Middle frontal gyrus (tissue), 1 donor: ENCODE measurements at regions not wholly inside any gene's neighbourhood (a gene's known extent, or its start where the extent isn't known, plus 50 kb on each side); places are given as distances from the start of the nearest gene placed in this dataset.
"Not testable (repeated sequence)": the region's sequence is repeated elsewhere in the genome, so short reads cannot be mapped to it uniquely, and the experiment has no call there.

Experiments
- DNase-seq: peaks from one replicate; pipeline ENCODE4 v3.0.0-alpha.2; 2015; ENCODE audit warnings: low spot score; ENCODE audit errors: extremely low spot score

GRCh38 chrX:9377216-9377615 lies 87.6 kb upstream of the TBL1X start:
- DNase-seq = not testable (repeated sequence)

GRCh38 chrX:9378980-9379696 lies 85.7 kb upstream of the TBL1X start:
- DNase-seq = no peak

GRCh38 chrX:9379697-9380551 lies 84.9 kb upstream of the TBL1X start:
- no peak for DNase-seq

- DNase-seq = no peak
Observed at GRCh38 chrX:9383655-9384054, 81.2 kb upstream of the TBL1X start.

- no peak for DNase-seq
Observed at GRCh38 chrX:9388450-9388849, 76.4 kb upstream of the TBL1X start.

GRCh38 chrX:9390121-9390520 lies 74.7 kb upstream of the TBL1X start:
- DNase-seq = no peak

- no peak for DNase-seq
Observed at GRCh38 chrX:9390693-9391368, 74.0 kb upstream of the TBL1X start.

- DNase-seq = no peak
Observed at GRCh38 chrX:9392445-9392844, 72.4 kb upstream of the TBL1X start.

DNA sequence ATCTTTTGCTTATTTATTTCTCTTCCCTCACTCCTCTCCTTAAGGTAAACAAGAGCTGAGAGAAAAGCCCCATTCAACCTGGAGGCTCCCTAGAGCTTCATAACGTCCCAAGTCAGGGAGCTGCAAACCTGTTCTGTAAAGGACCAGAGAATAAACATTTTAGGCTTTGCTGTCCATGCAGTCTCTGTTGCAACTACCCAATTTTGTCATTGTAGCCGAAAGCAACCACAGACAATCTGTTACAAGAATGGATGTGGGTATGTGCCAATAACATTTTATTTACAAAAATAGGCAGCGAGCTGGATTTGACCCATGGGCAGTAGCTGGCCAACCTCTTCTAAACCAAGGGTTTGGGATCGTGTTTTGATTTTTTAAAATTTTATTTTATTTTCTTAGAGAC lies 71.3 kb upstream of the TBL1X start:
- DNase-seq = no peak

DNA sequence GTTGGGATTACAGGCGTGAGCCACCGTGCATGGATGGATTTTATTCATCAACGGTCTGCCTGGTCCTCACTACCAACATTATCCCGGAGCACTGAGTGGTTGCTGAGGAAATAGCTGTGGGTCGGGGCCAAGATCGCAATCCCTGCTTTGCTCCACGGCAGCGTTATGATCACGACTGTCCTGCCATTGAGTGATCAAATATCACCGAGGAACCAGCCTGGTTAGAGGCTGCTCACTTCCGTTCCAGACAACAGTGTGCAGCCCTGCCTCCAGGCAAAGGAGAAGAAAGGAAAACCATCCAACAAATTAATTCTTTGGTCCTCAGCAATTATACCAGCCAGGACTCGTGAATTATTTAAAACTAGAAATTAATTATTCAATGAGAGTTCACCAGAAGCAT lies 70.6 kb upstream of the TBL1X start:
- no peak for DNase-seq

DNA sequence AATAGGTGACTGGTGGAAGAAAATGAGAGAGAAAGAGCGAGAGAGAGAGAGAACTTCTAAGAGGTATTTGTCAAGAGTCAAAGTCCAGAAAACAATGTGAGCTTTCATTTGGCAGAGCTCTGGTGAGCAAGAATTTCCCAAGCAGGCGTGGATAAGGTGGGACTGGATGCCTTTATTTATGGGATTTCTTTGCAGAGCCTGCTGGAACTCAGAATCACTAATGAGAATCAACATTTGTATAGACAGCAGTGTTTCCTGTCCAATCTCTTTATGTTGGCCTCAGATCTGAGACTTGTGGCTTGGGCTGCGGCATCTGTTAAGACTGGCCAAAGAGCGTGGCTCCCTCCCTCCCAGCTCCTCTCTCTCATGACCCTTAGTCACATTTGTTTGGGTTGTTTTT lies 67.9 kb upstream of the TBL1X start:
- DNase-seq = no peak

DNA sequence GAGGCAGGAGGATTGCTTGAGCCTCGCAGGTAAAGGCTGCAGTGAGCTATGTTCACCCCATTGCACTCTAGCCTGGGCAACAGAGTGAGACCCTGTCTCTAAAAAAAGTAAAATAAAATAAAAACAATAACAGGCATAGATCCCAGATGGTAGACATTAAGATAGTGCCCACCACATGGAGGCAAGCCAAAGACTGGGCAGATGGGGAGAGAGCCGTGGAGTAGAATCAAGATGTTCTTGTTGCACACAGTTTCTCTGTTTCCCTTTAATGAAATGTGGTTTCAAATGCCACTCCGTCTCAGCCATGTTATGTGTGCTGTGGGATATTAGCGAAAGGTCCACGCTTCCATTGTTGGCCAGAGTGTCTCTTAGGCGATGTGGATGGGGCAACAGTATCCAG lies 63.8 kb upstream of the TBL1X start:
- DNase-seq = no peak

GRCh38 chrX:9403374-9403773 lies 61.5 kb upstream of the TBL1X start:
- DNase-seq = no peak

GRCh38 chrX:9405635-9406034 lies 59.2 kb upstream of the TBL1X start:
- not testable (repeated sequence) for DNase-seq

- DNase-seq = not testable (repeated sequence)
Observed at GRCh38 chrX:9410889-9411288, 54.0 kb upstream of the TBL1X start.

GRCh38 chrX:9411682-9412081 lies 53.2 kb upstream of the TBL1X start:
- DNase-seq = not testable (repeated sequence)

DNA sequence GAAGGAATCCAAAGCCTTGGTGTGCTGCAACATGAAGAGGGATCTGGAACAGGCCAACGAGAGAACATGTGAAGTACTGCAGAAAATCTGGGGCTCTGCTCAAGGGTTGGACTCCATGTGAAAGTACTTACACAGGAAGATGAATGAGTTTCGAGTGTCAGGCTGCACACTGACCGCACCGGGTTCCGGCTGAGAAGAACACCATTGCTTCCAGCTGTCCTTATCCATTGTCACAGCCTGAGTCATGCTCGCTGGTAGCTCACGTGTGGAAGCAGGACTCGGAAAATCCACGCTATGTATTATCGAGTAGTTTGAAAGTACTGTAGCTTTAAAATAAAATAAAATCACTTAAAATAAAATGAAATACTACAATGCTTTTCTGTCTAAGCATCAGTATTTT lies 50.4 kb upstream of the TBL1X start:
- DNase-seq = no peak
